GM12878 (cell line): ENCODE measurements at regions not wholly inside any gene's neighbourhood (a gene's known extent, or its start where the extent isn't known, plus 50 kb on each side); places are given as distances from the start of the nearest gene placed in this dataset.

Experiments
- ATAC-seq: fragments of 200-7000 bp; cut with Tn5 transposase; 3 replicates; pipeline ENCODE4 v1.9.1; 2020; ENCODE audit warnings: mild to moderate bottlenecking, moderate library complexity
- BruUV-seq: library from RNA; stranded (reverse); fragments of 400-500 nt; replicated peaks from 2 replicates; lab custom pipeline; 2021; lab: Mats Ljungman, UMichigan
- CTCF ChIA-PET: fragments of 300-600 bp; sonication (Branson Sonifier 250); formaldehyde crosslinking; extraction: SDS; loops from one replicate; lab custom pipeline; 2021; ENCODE audit warnings: inconsistent platforms; lab: Yijun Ruan, JAX
- POLR2A ChIA-PET: fragments of 350-600 bp; formaldehyde crosslinking; extraction: SDS; loops from one replicate; lab custom pipeline; 2021; ENCODE audit warnings: inconsistent platforms; lab: Charles Lee
- RAD21 ChIA-PET: fragments of 300-600 bp; sonication (Branson Sonifier 250); formaldehyde crosslinking; loops from one replicate; lab custom pipeline; 2023; ENCODE audit warnings: antibody characterized with exemption; ENCODE audit not compliant: unreplicated experiment; lab: Charles Lee
- SMC1A ChIA-PET: fragments of 300-600 bp; sonication (Branson Sonifier 250); formaldehyde crosslinking; loops from one replicate; lab custom pipeline; 2023; ENCODE audit not compliant: unreplicated experiment, uncharacterized antibody; lab: Charles Lee
- DNase-seq: peaks from one replicate; pipeline ENCODE4 v3.0.0-alpha.2; 2011; ENCODE audit warnings: low read depth, low spot score
- FAIRE-seq: peaks from 3 replicates; lab custom pipeline; 2011; peaks lifted over from hg19 to GRCh38; lab: Jason Lieb, UNC
- H2AFZ ChIP-seq: 2 replicates; pipeline ENCODE4 v1.6.0; 2011; ENCODE audit warnings: low read depth, low read length, control low read depth; ENCODE audit not compliant: control insufficient read depth
- H3K27ac ChIP-seq: 2 replicates; pipeline ENCODE4 v1.5.1; 2011; ENCODE audit warnings: control low read depth; ENCODE audit not compliant: control insufficient read depth, insufficient read depth
- H3K27me3 ChIP-seq, 2 experiments: replicated peaks in 1 of 2; 2 replicates each; pipeline versions ENCODE4 v1.6.0 to v1.6.1; 2011; ENCODE audit warnings: low read length in 1 of 2; ENCODE audit not compliant: control insufficient read depth in 2 of 2, insufficient read depth in 2 of 2
- H3K36me3 ChIP-seq, 2 experiments: 2 replicates each; pipeline ENCODE4 v1.5.1; 2011; ENCODE audit warnings: low read length in 1 of 2; ENCODE audit not compliant: control insufficient read depth in 2 of 2, insufficient read depth in 2 of 2
- H3K4me1 ChIP-seq: 2 replicates; pipeline ENCODE4 v1.6.1; 2011; ENCODE audit warnings: mild to moderate bottlenecking, low read length, moderate library complexity, mixed read lengths; ENCODE audit not compliant: control insufficient read depth, insufficient read depth
- H3K4me2 ChIP-seq: 2 replicates; pipeline ENCODE4 v1.6.0; 2011; ENCODE audit warnings: control low read depth; ENCODE audit not compliant: control insufficient read depth, insufficient read depth
- H3K4me3 ChIP-seq: fragments of 200-600 bp; sonication (generic); 2 replicates; pipeline ENCODE4 v1.5.1; 2016
- H3K79me2 ChIP-seq: 2 replicates; pipeline ENCODE4 v1.6.0; 2011; ENCODE audit warnings: low read length; ENCODE audit not compliant: control insufficient read depth, insufficient read depth
- H3K9ac ChIP-seq: 2 replicates; pipeline ENCODE4 v1.8.0; 2011; ENCODE audit warnings: low read length, control low read depth, mixed read lengths; ENCODE audit not compliant: control insufficient read depth, insufficient read depth
- H3K9me3 ChIP-seq: replicated peaks from 3 replicates; pipeline ENCODE4 v1.5.1; 2011; ENCODE audit warnings: mild to moderate bottlenecking, low read length; ENCODE audit not compliant: control insufficient read depth, insufficient read depth
- H4K20me1 ChIP-seq: 2 replicates; pipeline ENCODE4 v1.6.0; 2011; ENCODE audit not compliant: control insufficient read depth, insufficient read depth
- CHD1 ChIP-seq: IDR thresholded peaks from 2 replicates; pipeline ENCODE4 v1.6.1; 2012; ENCODE audit warnings: low read depth, low read length, improper control_type of control experiment
- IKZF1 ChIP-seq: fragments of 450-650 bp; conservative IDR thresholded peaks from 2 replicates; pipeline ENCODE4 v1.6.1; 2017; ENCODE audit warnings: antibody characterized with exemption, mild to moderate bottlenecking
- NFXL1 ChIP-seq: fragments of 450-650 bp; IDR thresholded peaks from 2 replicates; pipeline ENCODE4 v1.6.1; 2017; ENCODE audit warnings: antibody characterized with exemption, mild to moderate bottlenecking, borderline replicate concordance
- SIX5 ChIP-seq: IDR thresholded peaks from 2 replicates; pipeline ENCODE4 v1.6.1; 2011; ENCODE audit warnings: mild to moderate bottlenecking, low read depth, low read length, moderate library complexity; ENCODE audit not compliant: severe bottlenecking
- SMARCA5 ChIP-seq: fragments of 450-650 bp; IDR thresholded peaks from 2 replicates; pipeline ENCODE4 v1.6.1; 2017; ENCODE audit warnings: mild to moderate bottlenecking
- ZNF622 ChIP-seq: fragments of 450-650 bp; IDR thresholded peaks from 2 replicates; pipeline ENCODE4 v1.6.1; 2017; ENCODE audit warnings: mild to moderate bottlenecking, inconsistent platforms
- WGBS: methylation state at CpG from one replicate; pipeline ENCODE4 v1.1.6; 2016; ENCODE audit warnings: low lambda C conversion rate; ENCODE audit not compliant: insufficient replicate concordance, insufficient coverage; ENCODE audit errors: missing lambda C conversion rate; 5-methylcytosine and 5-hydroxymethylcytosine counted together
- in situ Hi-C: fragments of 300-500 bp; cut with MboI; formaldehyde crosslinking; loops from 9 replicates; pipeline ENCODE4 v1.14.3; 2018; ENCODE audit warnings: mixed read lengths
- intact Hi-C: fragments of 100-400 bp; cut with micrococcal nuclease; formaldehyde crosslinking; loops from one replicate; pipeline ENCODE4 v1.14.2; 2022; ENCODE audit not compliant: unreplicated experiment
- TF ChIP-seq, protein P1 (sequence below): fragments of 450-650 bp; IDR thresholded peaks from 2 replicates; pipeline ENCODE4 v1.6.1; 2016; ENCODE audit warnings: mild to moderate bottlenecking

DNA sequence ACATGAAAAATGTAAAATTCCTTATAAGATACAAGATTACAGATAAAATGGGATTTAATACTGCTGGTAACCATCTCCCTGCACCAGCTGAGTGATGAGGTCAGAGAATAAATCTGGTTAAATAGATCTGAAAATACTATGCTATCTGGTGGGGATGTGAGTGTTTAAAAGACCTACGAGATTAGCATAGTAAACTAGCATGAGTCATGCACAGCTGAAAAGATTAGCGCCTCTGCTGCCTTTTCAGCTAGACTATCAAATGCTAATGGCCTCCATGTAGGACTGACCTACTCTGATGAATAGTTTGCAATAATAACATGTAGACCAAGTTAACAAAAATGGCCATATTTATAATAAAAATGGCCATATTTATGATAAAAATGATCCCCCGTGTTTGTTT, 553.3 kb downstream of the C6orf118 start:
- ChIA-PET POLR2A (no interaction called here), SMC1A (no interaction called here), RAD21 (no interaction called here), CTCF (no interaction called here)
- FAIRE-seq (no peak), ATAC-seq (no peak), DNase-seq (no peak)
- no peaks in the 10 kb centered on the region for H3K36me3 ChIP-seq
- BruUV-seq = no TSS peak
- no peaks in the 10 kb centered on the region for H4K20me1 ChIP-seq
- H3K79me2 ChIP-seq = no peaks in the 10 kb centered on the region
- H2AFZ ChIP-seq = no peak overlapping the region
- no peaks in the 10 kb centered on the region for H3K9me3 ChIP-seq
- TF ChIP-seq, protein P1, sequence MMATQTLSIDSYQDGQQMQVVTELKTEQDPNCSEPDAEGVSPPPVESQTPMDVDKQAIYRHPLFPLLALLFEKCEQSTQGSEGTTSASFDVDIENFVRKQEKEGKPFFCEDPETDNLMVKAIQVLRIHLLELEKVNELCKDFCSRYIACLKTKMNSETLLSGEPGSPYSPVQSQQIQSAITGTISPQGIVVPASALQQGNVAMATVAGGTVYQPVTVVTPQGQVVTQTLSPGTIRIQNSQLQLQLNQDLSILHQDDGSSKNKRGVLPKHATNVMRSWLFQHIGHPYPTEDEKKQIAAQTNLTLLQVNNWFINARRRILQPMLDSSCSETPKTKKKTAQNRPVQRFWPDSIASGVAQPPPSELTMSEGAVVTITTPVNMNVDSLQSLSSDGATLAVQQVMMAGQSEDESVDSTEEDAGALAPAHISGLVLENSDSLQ = no peak
- TF ChIP-seq SIX5 (no peak), SMARCA5 (no peak), ZNF622 (no peak), NFXL1 (no peak)
- 2% methylated on average over 3 of the region's 3 CpGs for WGBS
- intact Hi-C loops = no loop called here
- no peak overlapping the region for H3K4me2 ChIP-seq
- in situ Hi-C loops = no loop called here
- no peak overlapping the region for H3K4me3 ChIP-seq
- H3K9ac ChIP-seq = no peak overlapping the region
- no peaks in the 10 kb centered on the region for H3K4me1 ChIP-seq
- H3K27me3 ChIP-seq = no peaks in the 10 kb centered on the region
- H3K27ac ChIP-seq = no peak overlapping the region

DNA sequence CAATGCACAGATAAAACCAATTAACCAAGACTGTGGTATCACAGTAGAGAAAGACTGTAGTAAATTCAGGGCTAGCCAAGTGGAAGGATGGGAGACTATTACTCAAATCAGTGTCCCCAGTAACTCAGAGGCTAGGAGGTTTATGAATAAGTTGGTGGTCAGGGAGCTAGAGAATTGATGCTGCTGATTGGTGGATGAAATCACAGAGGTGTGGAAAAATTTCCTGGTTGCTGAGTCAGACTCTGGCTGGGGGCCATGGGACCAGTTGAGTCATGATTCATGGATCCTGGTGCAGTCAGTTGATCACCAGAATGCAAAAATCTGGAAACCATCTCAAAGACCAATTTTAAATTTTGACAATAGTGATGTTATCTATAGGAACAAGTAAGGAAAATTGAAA, 555.9 kb downstream of the C6orf118 start:
- H3K27me3 ChIP-seq = no peaks in the 10 kb centered on the region
- BruUV-seq = no TSS peak
- no peak overlapping the region for H3K4me2 ChIP-seq
- DNase-seq = no peak
- H3K9ac ChIP-seq = no peak overlapping the region
- H2AFZ ChIP-seq = no peak overlapping the region
- H3K27ac ChIP-seq = no peak overlapping the region
- in situ Hi-C loops (no loop called here), intact Hi-C loops (no loop called here)
- no peak for FAIRE-seq
- H3K79me2 ChIP-seq = no peaks in the 10 kb centered on the region
- H3K4me3 ChIP-seq = no peak overlapping the region
- no peak for ATAC-seq
- H3K4me1 ChIP-seq = no peaks in the 10 kb centered on the region
- H3K36me3 ChIP-seq = no peaks in the 10 kb centered on the region
- RAD21 ChIA-PET = no interaction called here
- SMC1A ChIA-PET = interaction anchor here (0.8 kb wide), 1 partner anchor 140 kb away, joined by 4 read pairs; no protein-coding TSS in a partner anchor
- no peaks in the 10 kb centered on the region for H3K9me3 ChIP-seq
- CTCF ChIA-PET = no interaction called here
- POLR2A ChIA-PET = no interaction called here
- no peaks in the 10 kb centered on the region for H4K20me1 ChIP-seq
- TF ChIP-seq ZNF622 (no peak), IKZF1 (no peak), CHD1 (no peak)
